ENCODE measurements at regions not wholly inside any gene's neighbourhood (a gene's known extent, or its start where the extent isn't known, plus 50 kb on each side); places are given as distances from the start of the nearest gene placed in this dataset.
A peak's percentile ranks its signal among the peaks of the same experiment; 100 is the strongest.
"Not testable (repeated sequence)": the region's sequence is repeated elsewhere in the genome, so short reads cannot be mapped to it uniquely, and the experiment has no call there.

DNA sequence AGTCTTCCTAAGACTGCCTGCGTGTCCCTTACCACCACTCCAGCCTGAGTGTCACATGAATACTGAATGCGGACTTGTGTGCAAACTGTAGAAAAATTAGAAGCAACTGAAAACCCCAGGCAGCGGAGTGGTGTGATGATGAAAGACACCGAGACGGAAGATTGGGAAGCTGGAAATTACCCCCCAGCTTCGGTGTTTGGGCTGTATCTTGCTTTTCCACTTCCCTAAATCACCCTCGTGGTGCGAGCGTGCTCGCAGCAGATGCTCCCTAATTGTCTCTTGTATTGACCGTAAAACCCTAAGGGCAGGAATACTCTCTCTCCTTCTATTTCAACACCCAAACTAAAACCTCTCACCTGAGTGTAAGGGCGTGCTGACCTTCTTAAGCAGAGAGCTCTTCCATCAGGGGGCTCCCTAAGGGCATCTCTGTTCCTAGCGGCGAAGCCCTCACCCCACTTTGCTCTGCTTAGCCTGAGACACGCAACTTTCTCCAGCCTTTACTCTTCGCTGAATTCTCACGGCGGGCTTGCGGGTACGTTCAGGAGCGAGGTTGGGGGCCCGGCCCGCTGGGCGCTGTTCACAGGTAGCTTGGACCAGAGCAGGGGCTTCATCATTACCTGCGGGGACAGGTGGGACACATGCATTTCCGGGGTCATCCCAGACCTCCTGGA lies 62.4 kb downstream of the CRYBB2 start:
- no peak for DNase-seq (ENCODE audit: low read depth in 2 of 2)

DNA sequence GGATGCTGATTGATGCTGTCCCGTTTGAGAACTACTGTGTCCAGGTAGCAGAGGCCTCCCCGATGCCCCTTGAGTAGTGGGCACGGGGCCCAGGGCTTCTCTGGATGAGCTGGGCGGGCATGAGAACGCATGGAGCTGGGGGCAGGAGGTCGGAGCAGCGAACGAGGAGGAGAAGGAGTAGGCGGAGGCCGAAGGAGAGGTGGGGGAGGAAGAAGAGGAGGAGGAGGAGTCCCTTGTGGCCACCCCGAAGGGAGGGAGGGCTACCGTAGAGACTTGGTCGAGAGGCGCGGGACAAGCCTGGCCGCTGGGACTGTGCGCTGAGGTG lies 62.9 kb downstream of the CRYBB2 start:
- no peak for DNase-seq (ENCODE audit: low read depth in 2 of 2)

DNA sequence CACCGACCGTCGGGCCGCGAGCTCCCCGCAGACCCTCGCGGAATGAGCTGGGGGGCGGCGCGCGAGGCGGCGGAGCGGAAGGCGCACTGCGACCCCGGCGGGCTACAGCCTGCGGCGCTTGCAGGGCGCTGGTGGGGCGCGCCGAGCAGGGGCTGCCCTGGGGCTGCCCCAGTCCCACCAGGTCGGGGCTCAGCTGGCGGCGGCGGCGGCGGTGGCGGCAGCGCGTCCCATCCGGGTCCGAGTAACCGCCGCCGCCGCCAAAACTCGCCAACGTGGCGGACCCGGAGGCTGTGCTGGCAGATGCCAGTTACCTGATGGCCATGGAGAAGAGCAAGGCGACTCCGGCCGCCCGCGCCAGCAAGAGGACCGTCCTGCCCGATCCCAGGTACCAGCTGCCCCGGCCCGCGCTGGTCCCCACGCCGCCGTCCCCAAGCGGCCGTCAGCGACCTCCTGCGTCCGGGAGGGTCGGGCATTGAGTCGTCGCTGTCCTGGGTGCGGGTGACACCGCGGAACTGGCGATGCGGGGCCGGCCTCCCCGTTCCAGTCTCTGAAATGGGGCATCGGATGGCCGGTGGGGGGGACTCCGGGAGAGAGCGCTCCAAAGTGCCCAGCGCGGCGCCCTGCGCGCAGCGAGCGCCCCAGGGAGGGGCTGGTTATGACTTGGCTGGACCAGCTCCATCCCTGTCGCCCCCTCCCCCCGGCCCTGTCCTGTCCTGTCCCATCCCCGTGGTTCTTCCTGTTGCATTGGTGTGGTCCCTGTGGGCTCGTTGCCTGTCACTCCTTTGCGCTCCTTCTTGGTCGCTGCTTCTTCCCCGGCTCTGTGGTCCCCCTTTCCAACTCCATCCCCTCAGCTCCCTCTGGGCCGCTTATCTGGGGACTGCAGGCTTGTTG lies 63.5 kb downstream of the CRYBB2 start:
- no peak for DNase-seq (ENCODE audit: low read depth in 2 of 2)

DNA sequence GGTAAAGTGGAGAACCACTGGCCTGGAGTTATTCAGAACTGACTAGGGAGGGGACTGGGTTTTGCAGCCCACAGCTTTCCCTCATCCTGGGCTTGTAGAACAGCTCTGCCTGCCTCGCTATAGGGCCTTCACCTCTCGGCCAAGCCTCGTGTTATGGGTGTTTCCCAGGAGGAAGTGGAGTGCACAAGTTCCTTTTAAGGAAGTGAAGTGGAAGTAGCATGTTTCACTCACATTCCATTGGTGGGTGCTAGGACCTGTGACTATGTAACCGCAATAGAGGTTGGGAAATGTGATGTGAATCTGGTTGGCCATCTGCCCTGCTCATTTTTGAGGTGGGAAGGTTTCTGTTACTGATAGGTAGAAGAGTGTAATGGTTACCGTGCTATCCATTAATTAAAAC lies 69.0 kb downstream of the CRYBB2 start:
- DNase-seq (ENCODE audit: low read depth in 2 of 2) = not testable (repeated sequence)

DNA sequence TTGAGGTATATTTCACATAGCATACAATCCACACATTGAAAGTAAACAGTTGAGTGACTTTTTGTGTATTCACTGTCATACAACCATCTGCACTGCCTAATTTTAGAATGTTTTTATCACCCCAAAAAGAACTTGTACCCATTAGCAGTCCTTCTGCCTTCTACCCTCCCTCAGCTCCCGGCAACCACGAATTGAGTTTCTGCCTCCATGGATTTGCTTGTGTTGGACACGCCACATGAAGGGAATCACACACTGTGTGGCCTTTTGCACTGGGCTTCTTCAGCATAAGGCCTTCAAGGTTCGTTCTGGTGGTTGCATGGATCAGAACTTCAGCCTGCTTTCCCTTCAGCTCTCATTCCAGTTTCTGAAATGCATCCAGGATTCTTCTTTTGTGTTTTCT lies 82.5 kb downstream of the CRYBB2 start:
- not testable (repeated sequence) for DNase-seq (ENCODE audit: low read depth in 2 of 2)

DNA sequence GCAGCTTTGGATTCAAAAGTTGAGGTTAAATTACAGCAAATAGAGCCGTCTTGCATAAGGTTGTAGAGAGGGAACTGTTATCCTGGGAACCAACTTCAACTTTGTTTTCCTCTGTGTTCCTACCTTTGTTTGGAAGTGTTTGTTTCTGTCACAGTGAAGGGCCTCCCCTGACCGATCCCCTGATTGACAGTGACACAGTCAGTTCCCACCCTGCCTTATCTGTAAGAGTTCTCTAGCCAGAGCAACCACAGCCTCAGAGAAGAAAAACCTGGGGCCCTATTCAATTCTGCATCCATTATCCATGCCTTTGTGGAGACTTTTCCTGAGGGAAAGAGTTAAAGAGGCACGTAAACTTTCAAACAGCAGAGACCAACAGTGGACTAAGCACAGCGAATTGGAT lies 90.1 kb downstream of the CRYBB2 start:
- DNase-seq (ENCODE audit: low read depth in 2 of 2) = not testable (repeated sequence)

DNA sequence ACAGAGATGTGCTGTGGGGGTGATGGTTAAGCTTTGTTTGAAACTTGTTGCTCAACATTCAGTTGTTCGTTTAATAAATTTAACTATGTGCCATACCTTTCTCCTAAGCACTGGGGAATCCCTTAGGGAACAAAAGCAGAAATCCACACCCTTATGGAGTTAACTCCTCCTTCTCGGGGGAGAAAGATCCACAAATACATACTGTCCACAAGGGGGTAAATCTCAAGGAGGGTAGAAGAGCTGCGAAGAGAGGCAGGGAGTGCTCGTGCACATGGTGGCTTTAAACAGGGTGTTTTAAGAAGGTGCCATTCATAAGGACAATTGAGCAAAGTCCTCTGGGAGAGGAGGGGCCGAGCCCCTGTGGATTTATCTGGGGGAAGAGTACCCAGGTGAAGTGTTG lies 92.5 kb downstream of the CRYBB2 start:
- DNase-seq (ENCODE audit: low read depth in 2 of 2) = not testable (repeated sequence)

DNA sequence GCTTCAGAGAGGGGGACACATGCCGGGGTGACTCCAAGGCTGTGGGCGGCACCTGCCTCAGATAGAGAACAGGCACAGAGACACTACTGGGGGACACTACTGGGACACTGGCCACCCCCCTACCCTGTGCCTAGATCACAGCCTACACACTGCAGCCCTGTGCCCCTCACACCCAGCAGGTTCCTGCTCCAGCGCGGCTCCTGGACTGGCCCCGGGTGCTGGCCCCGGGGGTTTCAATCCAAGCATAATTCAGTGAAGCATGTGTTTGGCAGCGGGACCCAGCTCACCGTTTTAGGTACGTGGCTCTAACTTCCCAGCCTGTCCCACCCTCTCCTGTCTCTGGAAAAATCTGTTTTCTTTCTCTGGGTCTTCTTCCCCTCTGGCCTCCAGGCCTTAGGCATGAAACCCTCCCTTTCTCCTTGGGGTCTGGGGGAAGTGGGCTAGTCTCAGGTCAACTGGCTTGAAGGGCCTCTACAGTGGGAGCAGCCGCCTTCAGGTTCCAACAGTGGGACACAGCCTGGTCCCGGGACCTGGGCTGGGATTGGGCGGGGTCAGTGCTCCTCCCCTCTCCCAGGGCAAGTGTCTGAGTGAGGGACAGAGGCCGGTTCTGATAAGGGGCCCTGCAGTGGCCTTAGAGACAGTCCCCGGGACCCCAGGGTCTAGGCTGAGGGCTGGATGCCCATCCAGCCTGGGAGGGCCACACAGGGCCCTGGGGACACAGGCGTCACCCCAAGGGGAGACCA lies 98.8 kb downstream of the CRYBB2 start:
- no peak for DNase-seq (ENCODE audit: low read depth in 2 of 2)

DNA sequence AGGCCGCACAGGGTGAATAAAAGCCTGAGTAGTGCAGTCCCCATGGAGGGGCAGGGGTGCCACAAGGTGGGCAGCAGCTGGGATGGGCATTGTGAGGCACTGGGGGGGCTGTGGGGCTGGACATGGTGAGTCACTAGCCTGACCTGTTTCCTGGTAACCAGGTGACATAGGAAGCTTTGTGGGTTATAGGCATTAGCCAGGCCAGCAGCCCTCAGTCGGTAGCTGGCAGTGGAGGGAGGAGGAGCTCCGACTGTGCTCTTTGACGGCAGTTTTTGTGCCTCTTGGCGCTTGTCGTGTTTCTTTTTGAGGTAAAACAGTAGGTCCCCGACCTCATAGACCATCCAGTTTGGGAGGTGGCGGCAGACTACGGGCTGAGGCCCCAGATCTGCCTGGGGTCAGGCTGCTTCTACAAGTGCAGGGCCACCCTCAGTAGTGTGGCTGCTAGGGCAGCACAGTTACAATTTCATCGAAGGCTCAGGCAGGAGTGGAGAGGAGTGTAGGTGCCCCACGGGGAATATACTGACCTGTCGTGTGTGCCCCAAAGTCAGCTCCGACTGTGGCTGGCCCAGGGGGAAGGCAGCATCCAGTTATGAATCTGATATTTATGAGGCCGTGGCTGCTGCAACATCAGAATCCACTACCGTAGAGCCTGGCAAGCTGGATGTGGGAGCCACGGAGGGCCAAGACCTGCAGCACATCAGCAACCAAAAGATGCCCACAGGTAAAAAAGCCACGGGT lies 107.7 kb downstream of the CRYBB2 start:
- no peak for DNase-seq (ENCODE audit: low read depth in 2 of 2)

DNA sequence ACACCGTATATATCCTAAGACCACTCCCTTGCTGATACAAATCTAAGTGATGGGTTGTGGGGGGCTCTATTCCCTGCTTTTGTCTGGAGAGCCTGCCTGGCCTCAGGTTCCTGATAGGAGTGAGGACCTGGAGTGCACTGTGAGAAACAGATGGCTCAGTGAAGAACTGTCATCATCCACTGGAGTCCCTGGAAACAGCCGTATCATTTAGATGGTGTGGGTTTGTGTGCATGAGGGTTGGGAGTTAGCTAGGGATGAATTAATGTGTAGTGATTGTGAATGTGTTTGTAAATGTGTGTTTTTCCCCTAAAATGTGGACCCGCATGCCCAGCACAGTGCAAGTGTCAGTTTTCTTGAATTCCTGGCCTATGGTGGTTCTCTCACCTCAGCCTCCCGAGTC lies 111.6 kb downstream of the CRYBB2 start:
- DNase-seq (ENCODE audit: low read depth in 2 of 2) = no peak

DNA sequence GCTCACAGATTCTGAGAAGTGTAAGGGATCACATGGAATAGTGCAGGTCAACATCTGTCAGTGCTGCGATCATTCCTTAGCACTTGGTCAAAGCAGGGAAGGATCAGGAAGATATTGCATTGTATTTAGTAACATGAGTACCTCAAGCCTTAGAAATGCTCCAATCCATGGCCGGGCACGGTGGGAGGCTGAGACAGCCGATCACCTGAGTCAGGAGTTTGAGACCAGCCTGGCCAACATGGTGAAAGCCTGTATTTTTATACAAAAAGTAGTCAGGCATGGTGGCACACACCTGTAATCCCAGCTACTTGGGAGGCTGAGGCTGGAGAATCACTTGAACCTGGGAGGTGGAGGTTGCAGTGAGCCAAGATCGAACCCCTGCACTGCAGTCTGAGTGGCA lies 112.5 kb downstream of the CRYBB2 start:
- not testable (repeated sequence) for DNase-seq (ENCODE audit: low read depth in 2 of 2)

DNA sequence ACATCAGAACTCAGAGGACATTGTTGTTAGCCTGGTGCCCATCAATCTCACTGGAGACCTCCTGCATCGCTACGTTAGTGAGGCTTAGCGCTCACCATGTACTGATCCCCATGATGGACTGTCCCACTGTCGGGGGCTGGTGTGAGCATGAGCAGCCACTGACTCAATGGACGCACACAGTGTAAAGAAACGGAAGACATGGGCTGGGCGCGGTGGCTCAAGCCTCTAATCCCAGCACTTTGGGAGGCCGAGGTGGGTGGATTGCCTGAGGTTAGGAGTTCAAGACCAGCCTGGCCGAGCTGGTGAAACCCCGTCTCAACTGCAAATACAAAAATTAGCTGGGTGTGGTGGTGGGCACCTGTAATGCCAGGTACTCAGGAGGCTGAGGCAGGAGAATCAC lies 112.9 kb downstream of the CRYBB2 start:
- DNase-seq (ENCODE audit: low read depth in 2 of 2) = no peak

DNA sequence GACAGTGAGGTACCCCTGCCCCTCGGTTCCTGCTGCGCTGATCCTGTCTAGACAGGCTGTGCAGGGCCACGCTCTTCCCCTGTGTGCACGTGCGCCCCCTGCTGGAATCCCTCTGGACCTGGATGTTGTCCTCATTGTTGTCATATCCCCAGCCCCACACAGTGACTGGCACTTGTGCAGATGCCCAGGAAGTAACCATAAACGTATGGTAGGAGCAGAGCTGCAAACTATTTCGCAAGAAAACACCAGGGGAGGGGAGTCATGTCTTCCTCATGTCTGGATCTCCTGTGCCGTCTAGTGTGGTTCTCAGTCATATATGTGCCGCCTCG lies 114.7 kb downstream of the CRYBB2 start:
- peak; percentile 61 to 73 for DNase-seq (ENCODE audit: low read depth in 2 of 2)

DNA sequence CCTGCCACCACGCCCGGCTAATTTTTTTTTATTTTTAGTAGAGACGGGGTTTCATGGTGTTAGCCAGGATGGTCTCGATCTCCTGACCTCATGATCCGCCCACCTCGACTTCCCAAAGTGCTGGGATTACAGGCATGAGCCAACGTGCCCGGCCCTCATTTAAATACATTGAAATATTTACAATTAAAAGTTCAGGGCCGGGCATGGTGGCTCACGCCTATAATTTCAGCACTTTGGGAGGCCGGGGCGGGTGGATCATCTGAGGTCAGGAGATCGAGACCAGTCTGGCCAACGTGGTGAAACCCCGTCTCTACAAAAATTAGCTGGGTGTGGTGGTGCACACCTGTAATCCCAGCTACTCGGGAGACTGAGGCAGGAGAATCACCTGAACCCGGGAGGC lies 115.2 kb downstream of the CRYBB2 start:
- DNase-seq (ENCODE audit: low read depth in 2 of 2) = not testable (repeated sequence)

DNA sequence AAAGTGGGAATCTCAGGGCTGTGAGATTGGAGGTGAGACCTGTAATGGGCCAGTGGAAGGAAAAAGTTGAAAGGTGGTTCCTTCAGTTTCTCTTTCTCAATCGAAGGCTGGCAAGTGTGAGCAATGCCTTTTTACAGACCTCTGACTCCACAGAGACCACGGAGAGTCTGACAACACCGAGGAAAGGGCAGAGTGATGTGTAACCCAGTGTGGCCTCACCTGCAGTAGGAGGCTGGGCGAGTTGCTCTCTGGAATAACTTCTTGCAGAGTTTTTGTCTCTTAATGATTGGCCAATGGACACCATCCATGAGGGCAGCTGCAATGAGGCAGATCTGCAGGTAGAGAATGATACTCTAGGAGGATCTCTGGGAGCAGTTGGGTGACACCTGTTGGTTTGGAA lies 115.8 kb downstream of the CRYBB2 start:
- DNase-seq (ENCODE audit: low read depth in 2 of 2) = not testable (repeated sequence)

DNA sequence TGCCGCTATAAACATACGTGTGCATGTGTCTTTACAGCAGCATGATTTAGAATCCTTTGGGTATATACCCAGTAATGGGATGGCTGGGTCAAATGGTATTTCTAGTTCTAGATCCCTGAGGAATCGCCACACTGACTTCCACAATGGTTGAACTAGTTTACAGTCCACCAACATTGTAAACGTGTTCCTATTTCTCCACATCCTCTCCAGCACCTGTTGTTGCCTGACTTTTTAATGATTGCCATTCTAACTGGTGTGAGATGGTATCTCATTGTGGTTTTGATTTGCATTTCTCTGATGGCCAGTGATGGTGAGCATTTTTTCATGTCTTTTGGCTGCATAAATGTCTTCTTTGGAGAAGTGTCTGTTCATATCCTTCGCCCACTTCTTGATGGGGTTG lies 121.1 kb downstream of the CRYBB2 start:
- DNase-seq (ENCODE audit: low read depth in 2 of 2) = not testable (repeated sequence)

DNA sequence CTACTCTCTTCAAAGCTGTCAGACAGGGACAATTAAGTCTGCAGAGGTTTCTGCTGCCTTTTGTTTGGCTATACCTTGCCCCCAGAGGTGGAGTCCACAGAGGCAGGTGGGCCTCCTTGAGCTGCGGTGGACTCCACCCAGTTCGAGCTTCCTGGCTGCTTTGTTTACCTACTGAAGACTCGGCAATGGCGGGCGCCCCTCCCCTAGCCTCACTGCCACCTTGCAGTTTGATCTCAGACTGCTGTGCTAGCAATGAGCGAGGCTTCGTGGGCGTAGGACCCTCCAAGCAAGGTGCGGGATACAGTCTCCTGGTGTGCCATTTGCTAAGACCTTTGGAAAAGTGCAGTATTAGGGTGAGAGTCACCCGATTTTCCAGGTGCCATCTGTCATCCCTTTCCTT lies 124.9 kb downstream of the CRYBB2 start:
- DNase-seq (ENCODE audit: low read depth in 2 of 2) = not testable (repeated sequence)

DNA sequence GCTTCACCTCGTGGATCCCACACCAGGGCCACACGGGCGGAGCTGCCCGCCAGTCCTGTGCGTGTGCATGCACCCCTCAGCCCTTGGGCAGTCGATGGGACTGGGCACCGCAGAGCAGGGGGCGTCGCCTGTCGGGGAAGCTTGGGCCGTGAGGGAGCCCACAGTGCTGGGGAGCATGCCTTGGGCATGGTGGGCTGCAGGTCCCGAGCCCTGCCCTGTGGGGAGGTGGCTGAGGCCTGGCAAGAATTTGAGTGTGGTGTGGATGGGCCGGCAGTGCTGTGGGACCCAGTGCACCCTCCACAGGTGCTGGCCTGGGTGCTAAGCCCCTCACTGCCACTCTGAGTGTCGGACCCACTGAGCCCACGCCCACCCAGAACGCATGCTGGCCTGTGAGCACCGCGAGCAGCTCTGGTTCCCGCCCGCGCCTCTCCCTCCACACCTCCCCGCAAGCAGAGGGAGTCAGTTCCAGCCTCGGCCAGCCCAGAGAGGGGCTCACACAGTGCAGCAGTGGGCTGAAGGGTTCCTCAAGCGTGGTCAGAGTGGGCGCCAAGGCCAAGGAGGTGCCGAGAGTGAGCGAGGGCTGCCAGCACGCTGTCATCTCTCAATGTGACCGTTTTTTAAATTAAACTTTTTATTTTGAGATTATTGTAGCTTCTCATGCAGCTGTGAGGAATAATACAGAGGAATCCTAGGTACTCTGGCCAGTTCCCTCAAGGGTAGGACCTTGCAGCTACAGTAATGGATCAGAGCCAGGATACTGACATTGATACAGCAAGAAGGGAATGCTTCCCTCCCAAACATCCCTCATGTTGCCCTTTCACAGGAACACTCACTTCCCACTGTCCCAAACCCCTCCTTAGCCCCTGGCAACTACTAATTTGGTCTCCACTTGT lies 127.7 kb downstream of the CRYBB2 start:
- DNase-seq (ENCODE audit: low read depth in 2 of 2) = no peak

DNA sequence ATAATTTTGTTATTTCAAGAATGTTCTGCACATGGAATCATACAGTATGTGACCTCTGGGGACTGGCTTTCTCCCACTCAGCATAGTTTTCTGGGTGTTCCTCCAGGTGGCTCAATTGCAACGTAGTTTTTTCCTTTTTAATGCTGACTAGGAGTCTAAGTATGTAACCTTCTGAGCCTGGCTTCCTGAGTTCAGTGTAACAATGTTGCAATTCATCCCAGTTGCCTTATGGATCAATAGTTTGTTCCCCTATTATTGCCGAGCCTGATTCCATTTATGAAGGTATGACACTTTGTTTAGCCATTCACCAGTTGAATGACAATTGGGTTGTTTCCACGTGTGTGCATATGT lies 128.3 kb downstream of the CRYBB2 start:
- no peak for DNase-seq (ENCODE audit: low read depth in 2 of 2)

DNA sequence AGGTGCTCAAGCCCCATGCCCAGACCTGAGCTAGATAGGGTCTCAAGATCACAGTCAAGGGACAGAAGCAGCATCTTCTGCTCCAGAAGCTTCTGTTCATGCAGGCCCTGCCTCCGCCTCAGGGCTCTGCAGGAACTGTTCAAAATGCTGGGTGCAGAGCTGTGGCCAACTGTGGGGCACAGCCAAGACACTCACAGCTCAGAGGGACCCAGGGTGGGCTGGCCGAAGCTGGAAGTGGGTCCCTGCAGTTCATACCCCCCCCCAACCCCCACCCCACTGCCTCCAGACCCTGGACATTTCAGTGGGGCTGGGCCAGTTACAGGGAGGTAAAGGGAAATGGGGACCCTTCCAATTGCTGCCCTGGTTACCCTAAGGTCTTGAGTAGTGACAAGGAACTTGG lies 129.0 kb downstream of the CRYBB2 start:
- no peak for DNase-seq (ENCODE audit: low read depth in 2 of 2)

DNA sequence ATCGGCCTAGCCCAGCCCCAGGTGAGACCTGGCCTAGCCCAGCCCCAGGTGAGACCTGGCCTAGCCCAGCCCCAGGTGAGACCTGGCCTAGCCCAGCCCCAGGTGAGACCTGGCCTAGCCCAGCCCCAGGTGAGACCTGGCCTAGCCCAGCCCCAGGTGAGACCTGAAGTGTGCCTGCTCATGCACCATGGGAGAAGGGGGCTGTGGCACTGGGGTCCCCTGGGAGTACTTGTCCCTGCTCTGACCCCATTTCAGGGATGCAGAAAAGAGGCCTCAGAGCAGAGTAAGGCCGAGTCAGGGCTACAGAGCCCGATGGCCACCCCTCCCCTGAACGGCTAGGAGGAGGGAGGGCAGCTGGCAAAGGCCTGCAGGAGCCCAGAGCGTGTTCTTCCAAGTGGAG lies 129.6 kb downstream of the CRYBB2 start:
- not testable (repeated sequence) for DNase-seq (ENCODE audit: low read depth in 2 of 2)

Data from stimulated activated CD4-positive, alpha-beta T cell treated with anti-CD3 and anti-CD28 coated beads, Interleukin-4, amount 100 ng/mL, for 48 hours (primary cell).